ENCODE measurements at regions not wholly inside any gene's neighbourhood (a gene's known extent, or its start where the extent isn't known, plus 50 kb on each side); places are given as distances from the start of the nearest gene placed in this dataset.

DNA sequence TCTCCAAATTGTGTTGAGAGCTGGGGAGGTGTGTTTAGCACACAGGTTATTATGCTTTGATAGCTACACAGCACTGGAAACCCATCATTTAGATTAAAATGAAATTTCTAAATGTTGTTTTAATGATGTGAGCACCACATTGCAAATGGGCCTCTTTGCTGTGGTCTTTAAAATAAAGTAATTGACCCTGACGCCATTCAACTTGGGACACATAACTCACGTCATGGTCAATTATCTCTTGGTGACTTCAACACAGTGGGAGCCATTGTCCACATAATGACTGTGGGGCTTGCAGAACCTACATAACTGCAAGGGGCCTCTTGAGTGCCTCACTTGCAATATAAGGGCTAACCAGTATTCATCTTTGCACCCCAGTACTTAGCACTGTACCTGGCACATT lies 280.4 kb downstream of the HLX start:
- DNase-seq (ENCODE audit: low spot score), result no peak

DNA sequence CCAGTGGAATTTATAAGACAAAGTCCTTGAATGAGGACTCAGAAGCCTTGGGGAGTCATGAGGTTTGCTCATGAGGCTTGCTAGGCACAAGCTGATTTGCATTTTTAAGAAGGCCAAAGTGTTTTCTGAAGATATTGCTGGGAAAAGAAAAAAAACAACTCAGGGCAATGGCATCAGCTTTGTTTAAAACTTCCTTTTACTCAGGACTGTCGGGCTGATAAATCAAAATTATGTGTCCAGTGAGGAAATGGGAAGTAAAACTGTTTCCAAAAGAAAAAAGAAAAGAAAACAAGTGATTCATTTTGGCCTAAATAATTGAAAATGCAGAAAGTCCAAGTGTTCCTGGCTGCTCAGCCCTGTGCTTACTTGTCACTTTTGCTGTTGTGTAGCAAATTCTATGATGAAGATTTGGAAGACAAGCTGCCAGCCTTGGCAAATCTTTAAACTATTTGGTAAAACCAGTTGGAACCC lies 282.4 kb downstream of the HLX start:
- peak; percentile 16 for DNase-seq (ENCODE audit: low spot score)

DNA sequence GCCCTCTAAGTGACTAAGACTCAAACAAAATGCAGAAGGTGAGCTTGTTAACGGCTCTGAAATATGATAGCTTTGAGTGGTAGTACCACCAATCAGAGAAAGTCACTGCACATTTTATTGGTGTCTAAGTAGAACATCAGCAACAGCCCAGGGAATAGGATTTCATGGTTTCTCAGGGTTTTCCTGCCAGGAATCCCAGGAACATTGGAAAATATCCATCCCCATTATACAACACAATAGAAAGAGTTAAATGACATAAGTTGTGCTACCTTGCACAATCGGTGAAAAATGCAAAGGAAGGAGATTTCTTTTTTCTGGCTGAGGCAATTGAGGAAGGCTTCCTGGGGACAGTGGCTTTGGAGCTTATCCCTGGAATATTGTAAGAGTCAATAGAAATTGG lies 283.1 kb downstream of the HLX start:
- peak; percentile 21 for DNase-seq (ENCODE audit: low spot score)

DNA sequence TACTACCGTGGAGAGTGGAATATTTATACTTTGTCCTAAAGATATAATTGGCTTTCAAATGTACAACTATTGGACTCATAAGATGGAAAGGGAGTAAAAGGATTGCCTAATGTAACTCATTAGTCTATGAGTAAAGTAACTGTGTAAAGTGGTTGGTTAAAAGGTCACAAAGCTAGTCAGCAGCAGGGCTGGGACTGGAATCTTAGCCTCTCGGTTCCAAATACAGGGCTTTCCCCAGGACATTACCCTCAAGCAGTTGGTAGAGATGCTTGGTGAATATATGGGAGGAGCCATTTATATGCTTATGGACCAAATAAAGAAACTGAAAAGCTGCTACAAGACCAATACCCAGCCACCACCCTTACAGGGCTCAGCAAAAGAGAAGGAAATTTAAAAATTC lies 283.7 kb downstream of the HLX start:
- DNase-seq (ENCODE audit: low spot score), result no peak

DNA sequence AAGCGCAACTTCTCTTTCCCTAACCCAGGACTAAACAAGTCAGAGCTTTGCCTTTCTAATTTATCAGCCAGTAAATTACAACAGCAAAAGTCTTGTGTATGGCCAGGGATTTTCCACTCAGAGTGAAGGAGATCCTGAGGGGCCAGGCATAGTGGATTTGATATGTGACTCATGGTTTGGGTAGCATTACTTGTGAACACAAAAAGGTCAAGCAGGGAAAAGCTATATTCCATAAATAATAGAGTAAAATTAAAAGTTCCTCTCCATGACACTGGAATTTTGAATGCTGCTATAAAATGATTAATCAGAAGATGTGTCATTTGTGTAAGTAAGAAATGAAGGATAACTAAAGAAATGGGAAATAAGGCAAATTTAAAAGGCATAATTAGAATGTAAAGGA lies 284.8 kb downstream of the HLX start:
- peak; percentile 27 for DNase-seq (ENCODE audit: low spot score)

DNA sequence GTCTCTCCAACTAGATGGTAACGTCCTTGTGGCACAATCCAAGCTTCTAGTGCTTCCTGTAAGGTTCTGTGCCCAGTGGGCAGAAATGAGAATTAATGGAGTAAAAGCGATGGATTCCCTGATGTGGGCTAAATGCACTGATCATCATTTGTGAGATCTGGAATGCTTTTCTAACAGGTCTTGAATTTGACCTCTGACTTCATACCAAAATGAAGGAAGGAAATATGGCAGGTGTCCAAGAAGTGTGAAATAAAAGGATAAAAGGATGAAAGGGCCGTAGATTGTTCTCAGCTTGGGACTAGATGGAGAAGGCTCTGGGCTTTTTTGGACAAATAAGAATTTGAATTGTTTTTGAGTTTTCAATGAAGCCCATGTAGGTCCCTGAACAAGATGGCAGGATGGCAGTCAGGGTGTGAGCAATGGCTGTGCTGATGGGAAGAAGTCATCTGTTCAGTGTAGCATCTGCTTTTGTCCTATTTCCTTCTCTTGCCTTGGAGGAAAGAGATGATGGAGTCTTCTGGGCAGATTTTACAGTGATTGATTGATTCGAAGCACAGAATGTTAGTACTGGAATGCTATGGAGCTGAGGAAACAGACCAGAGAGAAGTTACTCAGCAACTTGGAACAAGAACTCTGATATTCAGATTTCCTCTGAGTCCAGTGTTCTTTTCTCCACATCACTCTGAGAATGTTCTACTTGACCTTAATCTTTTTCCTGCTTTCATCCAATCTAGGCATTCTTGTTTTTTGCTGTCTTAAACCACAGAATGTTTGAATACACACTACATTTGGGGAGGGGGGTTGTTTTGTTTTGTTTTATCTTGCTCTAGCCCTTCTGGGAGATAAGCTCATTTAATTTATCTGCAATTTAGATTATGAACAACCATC lies 286.0 kb downstream of the HLX start:
- no peak for DNase-seq (ENCODE audit: low spot score)

DNA sequence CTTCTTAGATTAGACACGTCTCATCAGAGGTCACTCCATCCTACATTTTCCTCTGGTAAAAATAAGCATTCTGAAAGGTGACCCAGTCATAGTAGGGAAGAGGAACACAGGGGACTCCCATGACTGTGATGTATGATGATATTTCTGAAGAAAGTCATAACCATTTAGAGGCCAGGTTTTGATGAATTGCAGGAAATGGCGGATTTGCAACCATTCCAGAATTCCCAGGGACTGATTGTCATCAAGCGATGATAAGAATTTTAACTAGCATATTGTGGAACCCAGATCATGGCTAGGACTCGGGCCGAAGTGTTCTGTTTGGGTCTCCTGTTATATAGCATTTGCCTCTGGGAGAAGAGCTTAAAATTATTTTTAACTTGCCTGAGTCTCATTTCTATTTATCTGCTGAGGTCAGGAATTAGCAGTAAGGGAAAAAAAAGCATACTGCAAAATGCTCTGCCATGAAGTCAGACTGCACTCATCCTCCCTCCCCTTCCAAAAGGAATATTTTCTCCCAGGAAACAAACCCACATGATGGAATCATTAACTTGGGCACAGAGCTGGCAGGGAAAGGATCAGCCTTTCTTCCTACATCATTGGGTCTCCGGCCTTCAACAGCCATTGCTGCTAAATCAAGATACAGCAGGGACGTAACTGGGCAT lies 286.7 kb downstream of the HLX start:
- DNase-seq (ENCODE audit: low spot score), result peak; percentile 40

DNA sequence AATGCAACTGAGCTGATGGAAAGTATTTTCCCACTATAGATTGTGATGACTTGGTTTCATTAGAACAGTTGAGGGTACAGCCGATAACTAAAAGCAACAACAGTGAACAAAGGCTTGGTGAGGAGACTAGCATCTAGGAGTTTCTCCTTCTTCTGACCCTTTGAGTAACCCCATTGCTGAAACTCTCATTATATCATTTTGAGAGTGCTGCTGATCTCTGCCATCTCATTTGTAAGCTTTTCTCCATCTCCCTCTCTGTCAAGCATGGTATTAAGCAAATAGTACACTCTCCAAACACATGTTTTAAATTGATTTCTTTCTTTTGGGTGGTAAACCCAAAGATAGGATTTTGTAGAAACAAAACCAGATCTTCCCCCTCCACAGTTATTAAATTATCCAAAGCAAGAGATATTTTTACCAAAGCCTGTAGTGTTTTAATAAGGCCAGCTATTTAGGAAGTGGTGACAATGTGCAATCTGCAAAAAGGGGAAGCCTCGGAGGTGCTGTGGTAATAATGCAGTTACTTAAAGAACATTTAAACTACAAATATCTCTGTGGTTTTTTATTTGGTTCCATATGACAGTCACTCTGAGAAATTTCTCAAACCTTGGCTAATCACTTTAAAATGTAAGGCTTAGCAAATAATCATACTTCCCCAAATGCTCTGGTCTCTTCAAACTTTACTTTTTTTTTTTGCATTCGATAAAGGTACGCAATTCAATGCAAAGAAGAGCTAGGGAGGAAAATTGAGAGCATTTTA lies 287.5 kb downstream of the HLX start:
- no peak for DNase-seq (ENCODE audit: low spot score)

DNA sequence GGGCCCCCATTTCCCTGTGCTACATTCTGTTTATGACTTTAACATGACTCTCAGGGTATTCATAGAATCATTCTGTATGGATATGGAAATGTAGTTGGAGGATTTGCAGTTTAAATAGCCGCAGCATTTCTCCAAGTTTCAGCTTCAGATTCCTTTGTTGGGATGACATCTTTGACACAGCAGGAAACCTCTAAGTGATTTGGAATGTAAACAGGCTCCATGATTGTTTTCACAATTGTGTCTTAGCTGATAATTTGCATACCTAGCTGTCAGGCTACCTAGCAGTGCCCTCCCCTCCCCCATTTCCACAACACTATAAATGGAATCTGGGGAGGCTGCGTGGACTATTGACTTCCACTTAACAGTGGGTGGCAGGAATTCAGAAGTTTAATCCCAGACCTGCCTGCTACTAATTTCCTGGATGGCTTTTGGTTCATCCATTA lies 290.2 kb downstream of the HLX start:
- DNase-seq (ENCODE audit: low spot score), result peak; percentile 64

DNA sequence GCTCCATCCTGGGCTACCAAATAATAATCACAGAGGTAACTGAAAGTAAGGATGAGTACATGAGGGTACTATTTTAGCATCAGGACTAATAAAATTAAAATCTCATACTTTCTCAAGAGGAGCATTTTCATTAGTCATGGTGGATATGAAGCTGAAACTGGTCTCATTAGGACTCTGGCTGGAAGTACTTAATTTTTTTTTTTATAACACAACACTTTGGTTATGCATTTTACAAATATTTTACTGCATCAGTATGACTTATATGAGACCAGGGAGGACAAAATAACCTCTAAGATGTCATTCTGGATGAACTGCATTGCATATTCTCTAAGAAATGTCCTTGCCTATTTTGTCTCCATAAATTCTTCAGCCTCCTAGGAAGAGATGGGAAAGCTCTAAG lies 290.9 kb downstream of the HLX start:
- DNase-seq (ENCODE audit: low spot score), result no peak

DNA sequence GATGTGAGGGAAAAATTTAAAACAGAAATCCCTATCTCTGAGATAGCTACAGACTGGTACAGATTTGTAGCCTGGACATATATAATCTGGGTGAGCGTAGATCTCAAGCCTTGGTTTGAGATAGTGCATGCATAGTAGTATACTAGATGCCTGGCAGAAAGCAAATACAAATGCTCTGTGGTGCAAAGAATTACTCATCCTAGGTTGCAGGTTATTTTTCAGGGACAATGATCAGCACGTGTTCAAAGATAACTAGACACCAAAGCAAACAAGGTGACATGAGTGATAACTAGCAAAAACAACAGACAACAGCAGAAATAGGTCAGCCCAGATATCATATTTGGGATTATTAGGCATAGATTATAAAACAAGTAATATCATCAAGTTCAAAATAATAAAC lies 292.5 kb downstream of the HLX start:
- no peak for DNase-seq (ENCODE audit: low spot score)

DNA sequence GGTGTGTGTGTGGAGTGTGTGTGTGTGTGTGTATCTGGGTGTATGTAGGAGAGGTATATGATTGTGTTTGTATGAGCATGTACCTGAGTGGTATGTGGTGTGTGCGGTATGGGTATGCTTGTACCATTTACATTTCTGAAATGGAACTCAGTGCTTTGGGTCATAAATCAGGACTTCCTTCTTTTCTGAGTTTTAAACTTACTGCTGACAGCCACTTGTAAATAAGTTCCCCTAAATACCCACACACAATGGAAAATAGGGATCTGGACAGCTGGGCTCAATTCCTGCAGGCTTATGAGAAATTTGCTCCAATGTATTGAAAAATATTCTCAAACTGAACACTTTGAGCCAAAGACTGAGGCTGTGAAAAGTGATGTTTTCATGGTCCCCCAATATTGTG lies 293.6 kb downstream of the HLX start:
- DNase-seq (ENCODE audit: low spot score), result no peak

DNA sequence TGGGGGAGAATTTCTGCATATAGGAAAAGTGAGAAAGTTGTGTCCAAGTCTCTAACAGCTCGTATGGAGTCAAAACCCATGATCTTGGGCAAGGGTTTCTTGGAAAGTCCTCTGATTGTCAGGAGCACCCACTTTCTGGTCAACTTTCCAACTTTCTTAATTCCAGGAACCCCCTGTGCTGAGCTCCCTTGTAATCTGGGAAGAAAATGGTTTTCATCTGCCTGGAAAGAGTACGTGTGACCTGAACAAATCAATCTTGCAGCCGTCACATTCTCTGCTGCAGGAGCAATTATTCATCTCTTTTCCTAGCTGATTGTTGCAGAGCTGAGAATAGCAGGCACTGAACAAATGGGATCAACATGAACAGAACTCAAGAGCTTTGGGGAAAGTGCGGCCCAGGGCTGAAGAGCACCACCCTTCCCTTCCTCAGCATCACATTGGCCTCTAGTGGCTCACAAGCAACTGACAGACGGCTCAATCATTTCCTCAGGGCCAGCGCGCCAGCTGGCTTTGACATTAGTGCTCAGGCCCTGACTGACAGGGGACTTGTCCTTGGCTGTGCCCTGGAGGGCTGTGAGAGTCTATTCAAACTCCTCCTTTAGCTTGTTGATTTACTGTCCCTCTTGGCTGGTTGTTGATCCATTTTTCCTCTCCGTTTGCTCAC lies 295.2 kb downstream of the HLX start:
- no peak for DNase-seq (ENCODE audit: low spot score)

DNA sequence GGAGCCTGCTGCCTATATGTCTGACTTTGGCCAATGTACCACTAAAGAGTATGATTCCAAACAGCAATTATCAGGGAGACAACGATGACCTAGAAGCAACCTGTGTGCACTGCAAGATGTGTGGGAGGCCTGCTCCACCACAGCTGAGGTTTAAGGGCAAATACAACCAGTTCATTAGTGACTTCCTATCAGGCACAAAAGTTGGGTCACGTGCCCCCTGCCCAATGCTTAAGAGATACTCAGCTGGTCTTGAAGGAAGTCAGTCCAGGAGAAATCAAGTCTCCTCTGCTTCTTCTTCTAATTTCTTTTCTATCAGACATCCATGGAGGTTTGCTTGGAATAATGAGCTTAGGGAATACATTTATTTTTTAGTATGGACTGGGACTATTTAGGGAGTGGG lies 296.0 kb downstream of the HLX start:
- DNase-seq (ENCODE audit: low spot score), result no peak

DNA sequence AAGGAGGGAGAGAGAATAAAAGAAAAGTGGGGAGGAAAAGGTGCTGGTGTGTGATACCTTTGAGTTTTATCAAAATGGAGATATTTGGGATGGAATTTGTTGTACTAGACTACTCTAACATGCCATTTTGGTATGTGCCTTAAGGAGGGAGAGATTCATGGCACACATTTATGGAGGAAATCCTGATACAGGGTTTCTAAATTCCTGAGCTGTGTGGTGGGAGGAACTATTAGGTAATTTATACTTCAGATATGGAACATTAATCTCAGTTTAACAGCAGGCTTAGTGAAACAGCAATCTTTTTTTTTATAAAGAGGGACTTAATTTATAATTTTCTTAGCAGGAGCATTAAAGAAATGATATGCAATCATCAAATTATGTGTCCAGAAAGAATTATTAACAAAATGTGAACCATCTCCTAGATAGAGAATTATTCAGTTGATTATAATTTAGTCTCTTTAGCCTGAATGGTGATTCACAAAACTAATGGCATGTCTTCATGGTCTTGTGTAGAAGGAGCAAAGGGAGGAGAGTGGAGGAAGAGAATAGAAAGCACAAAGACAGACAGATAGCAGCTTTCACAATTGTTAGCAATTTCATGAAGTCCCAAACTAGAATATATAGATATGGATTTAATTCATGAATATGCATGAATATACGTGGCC lies 301.6 kb downstream of the HLX start:
- DNase-seq (ENCODE audit: low spot score), result no peak

DNA sequence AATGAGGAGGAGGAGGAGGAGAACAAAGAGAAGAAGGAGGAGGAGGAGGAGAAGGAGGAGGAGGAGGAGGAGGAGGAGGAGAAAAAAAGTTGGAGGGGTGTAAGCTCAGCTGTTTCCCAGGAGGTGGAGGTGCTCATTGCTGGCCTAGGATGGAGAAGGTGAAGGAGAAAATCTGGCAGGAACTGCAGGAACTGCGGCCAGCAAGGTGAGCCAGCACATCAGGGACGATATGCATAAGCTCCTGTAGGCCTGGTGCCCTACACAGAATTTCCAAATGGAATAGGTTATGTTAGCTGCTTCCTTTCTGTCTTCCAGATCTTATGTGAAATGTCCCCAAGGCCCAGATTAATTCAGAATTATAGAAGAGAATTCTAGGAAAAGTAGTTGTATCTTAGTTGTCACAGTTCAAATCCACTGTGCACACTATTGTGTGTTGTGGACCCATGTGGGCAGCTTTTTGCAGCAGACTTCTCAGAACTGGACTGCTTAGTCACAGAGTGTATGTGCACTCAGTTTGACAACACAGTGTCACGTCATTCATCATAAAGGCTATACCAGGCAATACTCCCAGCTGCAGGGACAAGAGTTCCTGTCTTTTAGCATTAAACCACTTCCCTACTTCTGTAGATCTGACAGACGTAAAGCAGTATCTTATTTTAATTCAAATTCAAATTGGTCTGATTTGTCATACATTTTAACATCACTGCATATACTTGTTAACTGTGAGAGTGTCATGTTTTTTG lies 303.7 kb downstream of the HLX start:
- DNase-seq (ENCODE audit: low spot score), result no peak

DNA sequence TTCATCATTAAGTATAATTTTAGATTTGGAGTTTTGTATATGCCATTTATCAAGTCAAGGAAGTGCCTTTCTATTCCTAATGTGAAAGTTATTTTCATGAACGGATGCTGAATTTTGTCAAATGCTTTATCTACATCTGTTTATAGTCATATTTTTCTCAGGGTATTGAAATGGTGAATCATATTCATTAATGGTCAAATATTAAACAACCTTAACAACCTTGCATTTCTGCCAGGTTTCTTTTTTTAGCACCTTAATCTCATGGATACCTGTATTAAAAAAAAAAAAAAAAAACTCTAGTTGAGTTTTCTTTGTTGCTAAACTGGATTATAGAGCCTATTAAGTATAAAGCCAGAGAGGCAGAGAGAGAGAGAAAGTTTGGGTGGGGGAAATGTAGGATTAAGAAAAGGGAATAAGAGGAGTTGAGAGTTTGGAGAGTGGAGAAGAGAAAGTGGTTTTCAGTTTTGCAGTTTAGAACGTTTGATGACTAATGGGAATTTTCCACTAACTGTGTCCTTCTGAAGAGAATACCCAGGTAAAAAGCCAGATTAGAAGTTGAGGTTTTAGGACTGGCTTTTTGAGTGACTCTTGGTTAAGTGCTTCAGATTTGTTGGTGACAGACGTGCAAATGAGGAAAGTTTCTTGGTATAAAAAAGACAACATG lies 305.0 kb downstream of the HLX start:
- no peak for DNase-seq (ENCODE audit: low spot score)

DNA sequence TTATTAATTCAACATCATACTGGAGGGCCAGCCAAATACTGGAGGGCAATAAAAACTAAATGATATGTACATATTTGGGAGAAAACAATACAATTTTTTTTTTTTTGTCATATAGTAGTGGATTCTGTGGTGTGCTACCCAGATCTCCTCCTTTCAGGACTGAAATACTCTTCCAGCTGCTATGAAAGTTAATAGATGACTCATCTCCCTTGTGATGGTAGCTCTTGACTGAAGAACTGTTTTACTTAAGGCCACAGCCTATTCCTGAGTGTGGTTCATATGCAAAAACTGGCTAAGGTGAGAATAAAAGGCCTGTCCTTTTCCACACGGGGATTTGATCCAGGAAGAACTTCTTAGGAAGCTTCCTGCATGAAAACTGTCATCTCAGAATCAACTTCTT lies 307.9 kb downstream of the HLX start:
- DNase-seq (ENCODE audit: low spot score), result no peak

DNA sequence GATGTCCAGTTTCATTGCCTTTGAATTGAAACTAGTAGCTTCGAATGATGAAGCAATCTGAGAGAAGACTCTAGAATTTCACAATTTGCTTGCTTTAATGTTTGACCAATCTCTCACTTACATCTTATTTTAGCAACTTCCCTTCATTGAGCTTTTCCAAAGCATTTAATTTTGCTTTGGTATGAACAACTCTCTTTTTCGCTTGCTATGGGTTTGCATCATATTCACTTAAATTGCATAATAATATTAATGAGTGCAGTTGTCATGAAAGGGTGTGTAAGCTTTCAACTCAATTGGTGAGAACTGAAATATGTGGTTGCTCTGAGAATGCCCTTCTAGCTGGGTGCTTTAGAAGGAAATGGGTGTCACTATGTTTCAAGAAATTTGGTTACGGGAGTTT lies 309.2 kb downstream of the HLX start:
- DNase-seq (ENCODE audit: low spot score), result no peak

DNA sequence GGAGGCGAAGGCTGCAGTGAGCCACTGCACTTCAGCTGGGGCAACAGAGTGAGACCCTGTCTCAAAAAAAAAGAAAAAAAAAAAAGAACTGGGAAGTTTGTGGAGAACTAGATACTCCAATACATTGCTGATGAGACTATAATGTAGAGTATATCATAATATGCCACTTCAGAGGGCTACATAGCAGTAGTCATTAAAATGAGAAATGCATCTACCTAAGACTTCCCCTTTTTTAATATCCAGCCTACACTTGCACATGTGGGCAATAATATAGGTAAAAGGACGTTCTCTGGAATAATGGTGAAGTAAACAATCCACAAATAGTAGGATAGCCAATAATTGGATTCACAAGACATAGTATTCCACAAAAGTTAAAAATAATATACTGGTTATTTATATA lies 311.0 kb downstream of the HLX start:
- DNase-seq (ENCODE audit: low spot score), result no peak

Data from A172 (cell line).